HEK293T (cell line): ENCODE measurements at regions not wholly inside any gene's neighbourhood (a gene's known extent, or its start where the extent isn't known, plus 50 kb on each side); places are given as distances from the start of the nearest gene placed in this dataset.
"Not testable (repeated sequence)": the region's sequence is repeated elsewhere in the genome, so short reads cannot be mapped to it uniquely, and the experiment has no call there.

ENCODE experiments used
- CTCF ChIA-PET: fragments of 350-600 bp; formaldehyde crosslinking; extraction: SDS; loops from one replicate; lab custom pipeline; 2021; ENCODE audit warnings: antibody characterized with exemption, inconsistent platforms; lab: Yijun Ruan, JAX
- POLR2A ChIA-PET: fragments of 350-600 bp; formaldehyde crosslinking; extraction: SDS; loops from one replicate; lab custom pipeline; 2020; ENCODE audit warnings: antibody characterized with exemption, inconsistent platforms; lab: Yijun Ruan, JAX
- DNase-seq: peaks from one replicate; pipeline ENCODE4 v3.0.0; 2012; ENCODE audit warnings: mixed read lengths; ENCODE audit errors: extremely low spot score
- ARNT ChIP-seq: fragments of 450-650 bp; IDR thresholded peaks from 2 replicates; pipeline ENCODE4 v1.6.1; 2017; ENCODE audit warnings: mild to moderate bottlenecking
- BHLHE40 ChIP-seq: fragments of 450-650 bp; IDR thresholded peaks from 2 replicates; pipeline ENCODE4 v1.6.1; 2016; ENCODE audit warnings: mild to moderate bottlenecking, moderate library complexity, borderline replicate concordance
- CTBP1 ChIP-seq: fragments of 450-650 bp; IDR thresholded peaks from 2 replicates; pipeline ENCODE4 v1.6.1; 2016; ENCODE audit warnings: borderline replicate concordance
- ELF4 ChIP-seq: fragments of 450-650 bp; IDR thresholded peaks from 2 replicates; pipeline ENCODE4 v1.6.1; 2017; ENCODE audit warnings: antibody characterized with exemption
- FOXA1 ChIP-seq: fragments of 450-650 bp; IDR thresholded peaks from 2 replicates; pipeline ENCODE4 v1.6.1; 2016; ENCODE audit warnings: mild to moderate bottlenecking
- FOXK2 ChIP-seq: fragments of 450-650 bp; IDR thresholded peaks from 2 replicates; pipeline ENCODE4 v1.6.1; 2016; ENCODE audit warnings: mild to moderate bottlenecking
- FOXM1 ChIP-seq: fragments of 450-650 bp; IDR thresholded peaks from 2 replicates; pipeline ENCODE4 v1.6.1; 2017; ENCODE audit warnings: mild to moderate bottlenecking, borderline replicate concordance
- HDGF ChIP-seq: fragments of 450-650 bp; IDR thresholded peaks from 2 replicates; pipeline ENCODE4 v1.6.1; 2017; ENCODE audit warnings: antibody characterized with exemption, borderline replicate concordance
- L3MBTL2 ChIP-seq: fragments of 450-650 bp; conservative IDR thresholded peaks from 2 replicates; pipeline ENCODE4 v1.6.1; 2016; ENCODE audit warnings: mild to moderate bottlenecking
- LEF1 ChIP-seq: fragments of 450-650 bp; IDR thresholded peaks from 2 replicates; pipeline ENCODE4 v1.6.1; 2017; ENCODE audit warnings: mild to moderate bottlenecking, borderline replicate concordance
- NFRKB ChIP-seq: fragments of 450-650 bp; IDR thresholded peaks from 2 replicates; pipeline ENCODE4 v1.6.1; 2016; ENCODE audit warnings: mild to moderate bottlenecking, moderate library complexity
- PKNOX1 ChIP-seq: fragments of 450-650 bp; IDR thresholded peaks from 2 replicates; pipeline ENCODE4 v1.6.1; 2016
- SP1 ChIP-seq: fragments of 450-650 bp; IDR thresholded peaks from 2 replicates; pipeline ENCODE4 v1.6.1; 2017
- SUZ12 ChIP-seq: fragments of 450-650 bp; IDR thresholded peaks from 2 replicates; pipeline ENCODE4 v1.6.1; 2016; ENCODE audit warnings: mild to moderate bottlenecking
- TARDBP ChIP-seq: fragments of 450-650 bp; IDR thresholded peaks from 2 replicates; pipeline ENCODE4 v1.6.1; 2016
- ZNF384 ChIP-seq: fragments of 450-650 bp; IDR thresholded peaks from 2 replicates; pipeline ENCODE4 v1.6.1; 2016

- ChIA-PET POLR2A (no interaction called here), CTCF (interaction anchor here (0.5 to 0.7 kb wide), 2 partner anchors 15 to 282 kb away, joined by 3 to 6 read pairs; no protein-coding TSS in a partner anchor)
- DNase-seq: no peak
- no peak for TF ChIP-seq ELF4
- no peak for TF ChIP-seq L3MBTL2
- TF ChIP-seq SUZ12: no peak
- no peak for TF ChIP-seq SP1
- TF ChIP-seq NFRKB: no peak
- no peak for TF ChIP-seq LEF1
- no peak for TF ChIP-seq FOXM1
- no peak for TF ChIP-seq HDGF
- TF ChIP-seq ZNF384: no peak
Measured at GRCh38 chr10:44573821-44574220, 188.9 kb upstream of the CXCL12 start.

GRCh38 chr10:44574596-44575480 lies 189.9 kb upstream of the CXCL12 start:
- TF ChIP-seq SUZ12 (no peak), HDGF (no peak), SP1 (no peak), LEF1 (no peak), FOXK2 (no peak), FOXA1 (no peak), L3MBTL2 (no peak)
- CTCF ChIA-PET: interaction anchor here (0.5 to 0.7 kb wide), 2 partner anchors 14 to 281 kb away, joined by 3 to 6 read pairs; no protein-coding TSS in a partner anchor
- no peak for DNase-seq
- POLR2A ChIA-PET: no interaction called here

- ChIA-PET CTCF (no interaction called here), POLR2A (no interaction called here)
- no peak for DNase-seq
- no peak for TF ChIP-seq PKNOX1
- no peak for TF ChIP-seq ARNT
- TF ChIP-seq SP1: no peak
Measured at GRCh38 chr10:44575601-44576380, 190.9 kb upstream of the CXCL12 start.

- POLR2A ChIA-PET: no interaction called here
- TF ChIP-seq HDGF: no peak
- TF ChIP-seq L3MBTL2: no peak
- no peak for DNase-seq
- CTCF ChIA-PET: no interaction called here
Measured at GRCh38 chr10:44576702-44577191, 191.8 kb upstream of the CXCL12 start.

GRCh38 chr10:44577533-44577932 lies 192.6 kb upstream of the CXCL12 start:
- ChIA-PET POLR2A (no interaction called here), CTCF (no interaction called here)
- DNase-seq: no peak
- TF ChIP-seq ZNF384: no peak
- TF ChIP-seq TARDBP: no peak
- TF ChIP-seq BHLHE40: no peak
- TF ChIP-seq SUZ12: no peak
- no peak for TF ChIP-seq FOXK2
- no peak for TF ChIP-seq ARNT
- no peak for TF ChIP-seq CTBP1
- TF ChIP-seq L3MBTL2: no peak
- no peak for TF ChIP-seq LEF1
- TF ChIP-seq ELF4: no peak
- TF ChIP-seq SP1: no peak
- TF ChIP-seq HDGF: no peak
- TF ChIP-seq FOXM1: no peak
- TF ChIP-seq PKNOX1: no peak
- TF ChIP-seq NFRKB: no peak
- no peak for TF ChIP-seq FOXA1

- DNase-seq: no peak
- no peak for TF ChIP-seq ELF4
- CTCF ChIA-PET: no interaction called here
- POLR2A ChIA-PET: no interaction called here
Measured at GRCh38 chr10:44578271-44578670, 193.4 kb upstream of the CXCL12 start.

DNA sequence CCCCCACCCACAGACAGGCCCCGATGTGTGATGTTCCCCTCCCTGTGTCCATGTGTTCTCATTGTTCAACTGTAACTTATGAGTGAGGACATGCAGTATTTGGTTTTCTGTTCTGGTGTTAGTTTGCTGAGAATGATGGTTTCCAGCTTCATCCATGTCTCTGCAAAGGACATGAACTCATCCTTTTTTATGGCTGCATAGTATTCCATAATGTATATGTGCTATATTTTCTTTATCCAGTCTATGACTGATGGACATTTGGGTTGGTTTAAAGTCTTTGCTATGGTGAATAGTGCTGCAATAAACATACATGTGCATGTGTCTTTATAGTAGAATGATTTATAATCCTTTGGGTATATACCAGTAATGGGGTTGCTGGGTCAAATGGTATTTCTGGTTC lies 194.1 kb upstream of the CXCL12 start:
- POLR2A ChIA-PET, DNase-seq, CTCF ChIA-PET: not testable (repeated sequence)
